ENCODE measurements at regions not wholly inside any gene's neighbourhood (a gene's known extent, or its start where the extent isn't known, plus 50 kb on each side); places are given as distances from the start of the nearest gene placed in this dataset.

- TF ChIP-seq CTCF (conservative IDR thresholded peaks at IDR 0.05) (no peak), ZFX (IDR thresholded peaks at IDR 0.05) (no peak)
Measured at GRCh38 chr5:124160265-124160664, 586.2 kb downstream of the ZNF608 start.
